Trophoblast cell (in vitro differentiated cells and primary cell): ENCODE measurements at regions not wholly inside any gene's neighbourhood (a gene's known extent, or its start where the extent isn't known, plus 50 kb on each side); places are given as distances from the start of the nearest gene placed in this dataset.

Source experiments
- DNase-seq, 2 donors: peaks; one replicate each; pipeline ENCODE4 v3.0.0-alpha.2; 2016
- H2AFZ ChIP-seq: 2 replicates; pipeline ENCODE4 v1.6.1; 2013; ENCODE audit warnings: low read length, moderate library complexity, mild to moderate bottlenecking; ENCODE audit not compliant: insufficient read depth, poor library complexity
- H2AK5ac ChIP-seq: 2 replicates; pipeline ENCODE4 v1.6.1; 2013; ENCODE audit warnings: mild to moderate bottlenecking, low read length
- H2BK120ac ChIP-seq: 2 replicates; pipeline ENCODE4 v1.6.1; 2013; ENCODE audit warnings: low read length, mild to moderate bottlenecking, moderate library complexity; ENCODE audit not compliant: insufficient read depth, poor library complexity
- H2BK12ac ChIP-seq: 2 replicates; pipeline ENCODE4 v1.6.1; 2013; ENCODE audit warnings: mild to moderate bottlenecking, low read length, moderate library complexity
- H2BK5ac ChIP-seq: 2 replicates; pipeline ENCODE4 v1.6.1; 2013; ENCODE audit warnings: low read length, low read depth, moderate library complexity, mild to moderate bottlenecking; ENCODE audit not compliant: poor library complexity
- H3K14ac ChIP-seq: 2 replicates; pipeline ENCODE4 v1.6.1; 2013; ENCODE audit warnings: mild to moderate bottlenecking, low read length
- H3K18ac ChIP-seq: 2 replicates; pipeline ENCODE4 v1.6.1; 2013; ENCODE audit warnings: mild to moderate bottlenecking, low read length
- H3K23ac ChIP-seq: 2 replicates; pipeline ENCODE4 v1.6.1; 2013; ENCODE audit warnings: low read length
- H3K27ac ChIP-seq: 2 replicates; pipeline ENCODE4 v1.5.1; 2013; ENCODE audit warnings: low read depth, mild to moderate bottlenecking, inconsistent platforms, low read length, moderate library complexity
- H3K27me3 ChIP-seq: 2 replicates; pipeline ENCODE4 v1.6.1; 2013; ENCODE audit warnings: inconsistent platforms, mild to moderate bottlenecking, low read length, moderate library complexity; ENCODE audit not compliant: insufficient read depth
- H3K36me3 ChIP-seq, 2 experiments: 1 replicate in 1 of 2; 2 replicates in 1 of 2; pipeline ENCODE4 v1.6.1; 2013; ENCODE audit warnings: low read length in 2 of 2, mild to moderate bottlenecking in 2 of 2, moderate library complexity in 1 of 2; ENCODE audit not compliant: insufficient read depth in 2 of 2, control insufficient read depth in 1 of 2
- H3K4ac ChIP-seq: 2 replicates; pipeline ENCODE4 v1.6.1; 2013; ENCODE audit warnings: low read depth, mild to moderate bottlenecking, low read length, moderate library complexity
- H3K4me1 ChIP-seq, 2 experiments: 1 replicate in 1 of 2; 2 replicates in 1 of 2; pipeline ENCODE4 v1.6.1; 2013; ENCODE audit warnings: low read length in 2 of 2, mild to moderate bottlenecking in 2 of 2, moderate library complexity in 1 of 2; ENCODE audit not compliant: insufficient read depth in 2 of 2, control insufficient read depth in 1 of 2
- H3K4me2 ChIP-seq: 2 replicates; pipeline ENCODE4 v1.6.1; 2013; ENCODE audit warnings: inconsistent platforms, mild to moderate bottlenecking, low read length, moderate library complexity
- H3K4me3 ChIP-seq: 2 replicates; pipeline ENCODE4 v1.5.1; 2013; ENCODE audit warnings: mild to moderate bottlenecking, low read depth, low read length, inconsistent platforms
- H3K79me1 ChIP-seq: one replicate; pipeline ENCODE4 v1.6.1; 2013; ENCODE audit warnings: low read length
- H3K79me2 ChIP-seq: 2 replicates; pipeline ENCODE4 v1.6.1; 2013; ENCODE audit warnings: low read length, mild to moderate bottlenecking; ENCODE audit not compliant: control insufficient read depth, insufficient read depth, poor library complexity
- H3K9ac ChIP-seq: 2 replicates; pipeline ENCODE4 v1.6.1; 2013; ENCODE audit warnings: mild to moderate bottlenecking, low read length
- H3K9me3 ChIP-seq: 2 replicates; pipeline ENCODE4 v1.6.1; 2013; ENCODE audit warnings: low read depth, mild to moderate bottlenecking, control low read depth, inconsistent platforms, low read length; ENCODE audit not compliant: insufficient read depth
- H4K12ac ChIP-seq: 2 replicates; pipeline ENCODE4 v1.6.1; 2013; ENCODE audit warnings: low read depth, mild to moderate bottlenecking, low read length, moderate library complexity
- H4K8ac ChIP-seq: 2 replicates; pipeline ENCODE4 v1.6.1; 2013; ENCODE audit warnings: low read depth, mild to moderate bottlenecking, low read length, moderate library complexity
- H4K91ac ChIP-seq: one replicate; pipeline ENCODE4 v1.6.1; 2013; ENCODE audit warnings: low read depth, mild to moderate bottlenecking, low read length, moderate library complexity
- WGBS: extraction: QIAGEN DNeasy Blood & Tissue Kit; methylation state at CpG from one replicate; pipeline ENCODE4 v1.1.7; 2013; ENCODE audit warnings: missing lambda C conversion rate; ENCODE audit not compliant: insufficient read length, insufficient coverage; ENCODE audit errors: extremely low coverage; 5-methylcytosine and 5-hydroxymethylcytosine counted together

DNA sequence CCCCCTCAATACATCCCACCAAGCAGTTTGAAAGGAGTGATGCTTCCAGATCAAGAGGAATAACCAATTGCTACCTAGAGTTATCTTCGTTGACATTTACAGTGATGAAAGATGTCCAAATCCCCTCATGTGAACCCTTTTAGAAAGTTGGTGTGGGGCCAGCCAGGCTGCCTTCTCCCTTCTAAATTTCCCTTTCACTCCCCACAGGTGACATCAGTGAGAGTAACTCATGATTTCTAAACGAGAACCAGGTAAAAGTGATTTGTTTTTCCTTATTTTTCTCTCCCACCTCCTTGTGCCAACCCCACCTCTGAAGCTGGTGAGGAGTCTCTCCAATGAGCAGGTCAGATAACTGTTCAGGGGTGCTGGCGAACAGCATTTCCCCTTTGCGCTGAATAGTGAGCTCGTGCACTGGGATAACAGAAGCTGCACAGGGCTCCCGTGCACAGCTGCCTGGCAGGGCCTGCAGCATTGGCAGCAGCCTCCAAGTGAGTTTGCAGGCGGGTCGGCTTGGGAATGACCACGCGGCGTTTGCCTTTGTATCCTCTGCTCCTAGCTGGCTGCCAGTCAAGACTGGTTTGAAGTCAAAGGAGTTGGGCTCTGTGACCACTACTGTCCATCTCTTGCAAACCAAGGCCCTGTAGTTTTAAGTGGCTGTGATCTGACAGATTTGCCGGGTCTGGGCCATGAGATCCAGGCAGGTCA is 70.2 kb upstream of the CORO2B start:
- Histone ChIP-seq H3K4me2 (no peak overlapping the region), H2BK12ac (no peak overlapping the region), H4K8ac (no peak overlapping the region), H3K4me3 (no peak overlapping the region), H3K36me3 (no peaks in the 10 kb centered on the region), H2BK120ac (no peak overlapping the region), H3K4me1 (no peaks in the 10 kb centered on the region), H3K23ac (no peak overlapping the region), H3K4ac (no peak overlapping the region), H2AK5ac (no peak overlapping the region), H3K14ac (no peak overlapping the region), H2BK5ac (no peak overlapping the region), H3K9ac (no peak overlapping the region), H3K18ac (no peak overlapping the region), H4K12ac (no peak overlapping the region), H2AFZ (no peak overlapping the region), H4K91ac (no peak overlapping the region), H3K27ac (no peak overlapping the region), H3K79me2 (no peaks in the 10 kb centered on the region), H3K9me3 (peaks cover 2% of the 10 kb centered on the region), H3K27me3 (no peaks in the 10 kb centered on the region), H3K79me1 (no peaks in the 10 kb centered on the region)
- no peak for DNase-seq
- WGBS: no CpG with 5 or more reads among the region's 12 CpGs

DNA sequence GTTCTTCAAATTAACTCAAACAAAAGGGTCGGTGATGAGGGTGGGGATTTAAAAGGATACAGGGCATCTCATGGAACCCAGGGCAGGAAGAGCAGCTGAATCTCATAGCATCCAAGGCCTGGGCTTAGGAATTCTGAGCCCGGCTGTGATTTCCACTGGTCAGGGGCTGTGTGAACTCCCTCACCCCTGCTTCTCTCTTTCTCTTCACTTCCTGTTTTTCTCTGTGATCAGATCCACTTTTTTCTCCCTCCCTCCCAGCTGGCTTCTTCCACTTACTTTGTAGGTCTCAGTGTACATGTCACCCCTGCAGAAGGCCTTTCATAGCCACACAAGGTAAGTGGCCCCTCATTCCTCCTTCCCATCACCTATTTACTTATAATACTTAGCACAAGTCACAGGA is 68.2 kb upstream of the CORO2B start:
- H3K4me3 ChIP-seq: no peak overlapping the region
- no CpG with 5 or more reads among the region's 2 CpGs for WGBS
- no peaks in the 10 kb centered on the region for H3K27me3 ChIP-seq
- H3K18ac ChIP-seq: no peak overlapping the region
- H2BK12ac ChIP-seq: no peak overlapping the region
- H4K8ac ChIP-seq: no peak overlapping the region
- H3K4me1 ChIP-seq: no peaks in the 10 kb centered on the region
- H3K9me3 ChIP-seq: peaks cover 2% of the 10 kb centered on the region
- H3K36me3 ChIP-seq: no peaks in the 10 kb centered on the region
- no peak overlapping the region for H2AFZ ChIP-seq
- no peak overlapping the region for H3K4ac ChIP-seq
- H4K91ac ChIP-seq: no peak overlapping the region
- H3K4me2 ChIP-seq: no peak overlapping the region
- no peak overlapping the region for H2BK5ac ChIP-seq
- DNase-seq: no peak
- H2AK5ac ChIP-seq: no peak overlapping the region
- no peaks in the 10 kb centered on the region for H3K79me1 ChIP-seq
- H3K27ac ChIP-seq: no peak overlapping the region
- H3K9ac ChIP-seq: no peak overlapping the region
- H2BK120ac ChIP-seq: no peak overlapping the region
- no peaks in the 10 kb centered on the region for H3K79me2 ChIP-seq
- H3K14ac ChIP-seq: no peak overlapping the region
- no peak overlapping the region for H4K12ac ChIP-seq
- H3K23ac ChIP-seq: no peak overlapping the region

DNA sequence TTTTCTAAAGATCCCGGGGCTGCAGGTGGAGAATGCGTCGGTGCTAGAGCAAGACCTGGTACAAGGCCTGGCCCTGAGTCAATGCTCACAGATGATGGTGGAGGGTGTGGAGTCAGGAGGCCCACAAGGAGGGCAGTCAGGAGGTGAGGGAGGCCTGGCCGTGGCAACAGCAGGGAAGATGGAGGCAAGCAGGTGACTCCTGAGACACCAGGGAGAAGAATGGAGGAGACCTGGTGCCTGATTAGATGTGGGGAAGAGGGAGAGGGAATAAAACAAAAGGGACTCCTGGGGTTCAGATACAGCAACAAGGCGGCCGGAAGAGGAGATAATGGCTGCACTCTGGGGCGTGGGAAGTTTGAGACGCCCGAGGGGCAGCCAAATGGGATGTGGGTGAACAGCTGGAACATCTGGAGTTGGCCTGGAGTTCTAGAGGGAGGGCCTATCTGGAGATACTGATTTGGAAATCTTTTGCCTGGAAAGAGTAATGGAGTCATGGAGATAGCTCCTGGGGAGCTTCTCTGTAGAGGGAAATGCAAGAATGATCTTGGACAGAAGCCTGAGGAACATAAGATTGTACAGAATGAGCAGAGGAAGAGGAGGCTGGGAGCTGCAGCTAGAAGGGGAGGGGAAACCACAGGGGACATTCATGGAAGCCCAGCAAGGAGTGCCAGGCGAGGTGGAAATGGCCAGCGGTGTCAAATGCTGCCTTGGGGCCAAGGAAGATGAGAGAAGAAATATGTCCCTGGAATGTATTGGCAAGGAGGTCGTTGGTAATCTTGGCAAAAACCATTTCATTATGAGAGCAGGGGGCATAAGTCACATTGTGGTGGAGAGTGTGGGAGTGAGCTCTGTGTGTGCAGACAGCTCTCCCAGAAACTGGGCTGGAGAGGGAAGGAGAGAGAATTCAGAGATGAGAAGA is 67.5 kb upstream of the CORO2B start:
- WGBS: no CpG with 5 or more reads among the region's 12 CpGs

GRCh38 chr15:68512052-68512451 is 66.7 kb upstream of the CORO2B start:
- Histone ChIP-seq H3K9ac (no peak overlapping the region), H3K27ac (no peak overlapping the region), H3K4ac (no peak overlapping the region), H4K91ac (no peak overlapping the region), H4K8ac (no peak overlapping the region), H3K79me1 (no peaks in the 10 kb centered on the region), H2BK12ac (no peak overlapping the region), H3K4me2 (no peak overlapping the region), H2AK5ac (no peak overlapping the region), H3K79me2 (no peaks in the 10 kb centered on the region), H3K23ac (no peak overlapping the region), H2BK120ac (no peak overlapping the region), H2AFZ (no peak overlapping the region), H3K27me3 (no peaks in the 10 kb centered on the region), H3K4me3 (no peak overlapping the region), H3K14ac (no peak overlapping the region), H3K18ac (no peak overlapping the region), H3K9me3 (peaks cover 2% of the 10 kb centered on the region), H3K4me1 (no peaks in the 10 kb centered on the region), H3K36me3 (no peaks in the 10 kb centered on the region), H2BK5ac (no peak overlapping the region), H4K12ac (no peak overlapping the region)
- no peak for DNase-seq
- no CpG with 5 or more reads among the region's 7 CpGs for WGBS

More for the DNA sequence above, 67.5 kb upstream of the CORO2B start:
- no peak overlapping the region for H3K14ac ChIP-seq
- peaks cover 2% of the 10 kb centered on the region for H3K9me3 ChIP-seq
- no peak overlapping the region for H2BK5ac ChIP-seq
- no peak overlapping the region for H3K27ac ChIP-seq
- H3K27me3 ChIP-seq: no peaks in the 10 kb centered on the region
- H3K4ac ChIP-seq: no peak overlapping the region
- H2BK12ac ChIP-seq: no peak overlapping the region
- no peaks in the 10 kb centered on the region for H3K79me1 ChIP-seq
- no peaks in the 10 kb centered on the region for H3K36me3 ChIP-seq
- no peak overlapping the region for H4K8ac ChIP-seq
- H3K4me1 ChIP-seq: no peaks in the 10 kb centered on the region
- H2AK5ac ChIP-seq: no peak overlapping the region
- DNase-seq: no peak
- H4K12ac ChIP-seq: no peak overlapping the region
- H3K4me2 ChIP-seq: no peak overlapping the region
- H2BK120ac ChIP-seq: no peak overlapping the region
- H2AFZ ChIP-seq: no peak overlapping the region
- no peak overlapping the region for H3K18ac ChIP-seq
- H3K4me3 ChIP-seq: no peak overlapping the region
- H3K23ac ChIP-seq: no peak overlapping the region
- no peak overlapping the region for H3K9ac ChIP-seq
- H4K91ac ChIP-seq: no peak overlapping the region
- H3K79me2 ChIP-seq: no peaks in the 10 kb centered on the region
